Stimulated activated CD4-positive, alpha-beta T cell treated with anti-CD3 and anti-CD28 coated beads, Interleukin-1b, Interleukin-23, amount 100 ng/mL, for 24 hours (primary cell): ENCODE measurements at regions not wholly inside any gene's neighbourhood (a gene's known extent, or its start where the extent isn't known, plus 50 kb on each side); places are given as distances from the start of the nearest gene placed in this dataset.

Experiments
- DNase-seq, 4 experiments: peaks; one replicate each; pipeline ENCODE4 v3.0.0-alpha.2; 2020; ENCODE audit warnings: low read depth in 4 of 4, low spot score in 1 of 4

GRCh38 chr2:152814475-152815030 is 96.1 kb downstream of the ARL6IP6 start:
- DNase-seq: no peak

GRCh38 chr2:152813351-152813750 is 94.9 kb downstream of the ARL6IP6 start:
- no peak for DNase-seq
